H1 (cell line): ENCODE measurements at regions not wholly inside any gene's neighbourhood (a gene's known extent, or its start where the extent isn't known, plus 50 kb on each side); places are given as distances from the start of the nearest gene placed in this dataset.

Experiments used
- CTCF ChIA-PET: fragments of 300-600 bp; sonication (Branson Sonifier 250); formaldehyde crosslinking; loops from one replicate; lab custom pipeline; 2021; ENCODE audit not compliant: partially characterized antibody; lab: Charles Lee
- POLR2A ChIA-PET: fragments of 300-600 bp; sonication (Branson Sonifier 250); formaldehyde crosslinking; loops from one replicate; lab custom pipeline; 2021; ENCODE audit warnings: inconsistent platforms; ENCODE audit not compliant: partially characterized antibody; lab: Charles Lee
- DNase-seq, 2 experiments: peaks; one replicate each; pipeline versions ENCODE4 v3.0.0 to v3.0.0-alpha.2; 2010 to 2022; ENCODE audit warnings: low spot score in 2 of 2, low read depth in 1 of 2, mixed read lengths in 1 of 2
- FAIRE-seq: peaks from 2 replicates; lab custom pipeline; 2011; peaks lifted over from hg19 to GRCh38; lab: Jason Lieb, UNC
- H2AFZ ChIP-seq: 2 replicates; pipeline ENCODE4 v1.8.1; 2012; ENCODE audit warnings: low read length, inconsistent platforms
- H2AK5ac ChIP-seq: 2 replicates; pipeline ENCODE4 v1.6.1; 2013; ENCODE audit warnings: low read depth, low read length
- H2BK120ac ChIP-seq: replicated peaks from 2 replicates; pipeline ENCODE3; 2013; ENCODE audit warnings: low read depth, low read length, inconsistent platforms
- H2BK12ac ChIP-seq: 2 replicates; pipeline ENCODE4 v1.6.1; 2013; ENCODE audit warnings: low read depth, low read length
- H2BK15ac ChIP-seq: 2 replicates; pipeline ENCODE4 v1.6.1; 2013; ENCODE audit warnings: low read length
- H2BK20ac ChIP-seq: 2 replicates; pipeline ENCODE4 v1.6.1; 2013; ENCODE audit warnings: low read length
- H2BK5ac ChIP-seq: 2 replicates; pipeline ENCODE4 v1.6.1; 2013; ENCODE audit warnings: low read depth, low read length
- H3K14ac ChIP-seq: 2 replicates; pipeline ENCODE4 v1.6.1; 2013; ENCODE audit warnings: inconsistent platforms; ENCODE audit not compliant: insufficient read length
- H3K18ac ChIP-seq: 2 replicates; pipeline ENCODE4 v1.6.1; 2013; ENCODE audit warnings: low read length; ENCODE audit errors: extremely low read depth
- H3K23ac ChIP-seq: 2 replicates; pipeline ENCODE4 v1.6.1; 2013; ENCODE audit warnings: inconsistent platforms; ENCODE audit not compliant: insufficient read length
- H3K23me2 ChIP-seq: 2 replicates; pipeline ENCODE4 v1.6.1; 2013; ENCODE audit warnings: low read depth, low read length
- H3K27ac ChIP-seq: 2 replicates; pipeline ENCODE4 v1.6.1; 2011; ENCODE audit warnings: low read depth, low read length, inconsistent platforms
- H3K27me3 ChIP-seq, 4 experiments: replicated peaks in 1 of 4; 1 replicate in 1 of 4; 2 replicates in 3 of 4; pipeline versions ENCODE4 v1.6.1 to v1.8.1; 2011 to 2013; ENCODE audit warnings: low read length in 3 of 4, mild to moderate bottlenecking in 3 of 4, inconsistent platforms in 2 of 4, mixed read lengths in 2 of 4, moderate library complexity in 1 of 4; ENCODE audit not compliant: control insufficient read depth in 3 of 4, insufficient read depth in 3 of 4; ENCODE audit errors: extremely low read depth in 1 of 4
- H3K36me3 ChIP-seq, 4 experiments: 2 replicates each; pipeline versions ENCODE4 v1.6.1 to v1.8.1; 2011 to 2013; ENCODE audit warnings: mild to moderate bottlenecking in 4 of 4, low read length in 3 of 4, moderate library complexity in 2 of 4, control low read depth in 1 of 4, inconsistent platforms in 1 of 4; ENCODE audit not compliant: insufficient read depth in 4 of 4, control insufficient read depth in 2 of 4
- H3K4ac ChIP-seq: replicated peaks from 2 replicates; pipeline ENCODE3; 2013; ENCODE audit warnings: low read length, low read depth, mixed read lengths, inconsistent platforms; ENCODE audit not compliant: insufficient read length
- H3K4me1 ChIP-seq, 4 experiments: replicated peaks in 1 of 4; 1 replicate in 1 of 4; 2 replicates in 3 of 4; pipeline versions ENCODE4 v1.6.1 to v1.8.1; 2011 to 2013; ENCODE audit warnings: low read length in 3 of 4, inconsistent platforms in 2 of 4, mixed read lengths in 1 of 4; ENCODE audit not compliant: insufficient read depth in 4 of 4, control insufficient read depth in 3 of 4
- H3K4me2 ChIP-seq, 2 experiments: 2 replicates each; pipeline versions ENCODE4 v1.6.1 to v1.8.1; 2011 to 2013; ENCODE audit warnings: low read depth in 2 of 2, low read length in 2 of 2, control low read depth in 1 of 2, inconsistent platforms in 1 of 2, mild to moderate bottlenecking in 1 of 2; ENCODE audit not compliant: insufficient read depth in 1 of 2
- H3K4me3 ChIP-seq, 4 experiments: fragments of 200-600, 300-600 bp in 1 of 4; sonication (generic), shearing (Covaris generic), sonication (Bioruptor Twin) in 1 of 4; 2 replicates each; pipeline versions ENCODE4 v1.5.1 to v1.8.1; 2011 to 2016; ENCODE audit warnings: low read length in 4 of 4, low read depth in 3 of 4, control low read depth in 2 of 4, inconsistent platforms in 2 of 4, mild to moderate bottlenecking in 2 of 4, mixed read lengths in 1 of 4, moderate library complexity in 1 of 4; ENCODE audit not compliant: insufficient read depth in 2 of 4; ENCODE audit errors: extremely low read depth in 1 of 4
- H3K56ac ChIP-seq: replicated peaks from 2 replicates; pipeline ENCODE3; 2013; ENCODE audit warnings: low read depth, mild to moderate bottlenecking, mixed read lengths, low read length, inconsistent platforms; ENCODE audit not compliant: insufficient read length
- H3K79me1 ChIP-seq: 2 replicates; pipeline ENCODE4 v1.6.1; 2013; ENCODE audit warnings: low read depth, low read length, control low read depth
- H3K79me2 ChIP-seq, 2 experiments: 2 replicates each; pipeline versions ENCODE4 v1.6.1 to v1.8.1; 2012 to 2013; ENCODE audit warnings: low read length in 2 of 2, mild to moderate bottlenecking in 2 of 2, inconsistent platforms in 1 of 2; ENCODE audit not compliant: insufficient read depth in 2 of 2, control insufficient read depth in 1 of 2
- H3K9ac ChIP-seq, 4 experiments: replicated peaks in 1 of 4; 1 replicate in 1 of 4; 2 replicates in 3 of 4; pipeline versions ENCODE4 v1.6.1 to v1.8.1; 2011 to 2013; ENCODE audit warnings: low read depth in 3 of 4, low read length in 3 of 4, control low read depth in 2 of 4, mild to moderate bottlenecking in 2 of 4, moderate library complexity in 2 of 4, inconsistent platforms in 1 of 4; ENCODE audit errors: extremely low read depth in 1 of 4
- H3K9me3 ChIP-seq, 2 experiments: 2 replicates each; pipeline versions ENCODE4 v1.6.1 to v1.8.1; 2012 to 2013; ENCODE audit warnings: mild to moderate bottlenecking in 2 of 2, moderate library complexity in 2 of 2, control low read depth in 1 of 2, inconsistent platforms in 1 of 2, low read depth in 1 of 2, low read length in 1 of 2, mixed read lengths in 1 of 2; ENCODE audit not compliant: insufficient read depth in 2 of 2
- H4K20me1 ChIP-seq, 2 experiments: replicated peaks in 1 of 2; 2 replicates each; pipeline versions ENCODE3 to v1.8.1; 2011 to 2013; ENCODE audit warnings: inconsistent platforms in 2 of 2, low read length in 2 of 2, mild to moderate bottlenecking in 1 of 2; ENCODE audit not compliant: insufficient read depth in 2 of 2, control insufficient read depth in 1 of 2
- H4K5ac ChIP-seq: 2 replicates; pipeline ENCODE4 v1.6.1; 2013; ENCODE audit warnings: low read length, low read depth, mixed read lengths, inconsistent platforms; ENCODE audit not compliant: insufficient read length
- H4K8ac ChIP-seq: 2 replicates; pipeline ENCODE4 v1.8.0; 2013; ENCODE audit warnings: mild to moderate bottlenecking, moderate library complexity, low read length, inconsistent platforms; ENCODE audit not compliant: insufficient read depth; ENCODE audit errors: extremely low read depth
- H4K91ac ChIP-seq: replicated peaks from 2 replicates; pipeline ENCODE3; 2013; ENCODE audit warnings: low read length, mixed read lengths, inconsistent platforms; ENCODE audit not compliant: insufficient read length
- ATF3 ChIP-seq: IDR thresholded peaks from 2 replicates; pipeline ENCODE4 v1.6.1; 2011; ENCODE audit warnings: low read depth, mild to moderate bottlenecking, low read length; ENCODE audit not compliant: insufficient read depth
- BCL11A ChIP-seq, 2 experiments: IDR thresholded peaks; one replicate each; pipeline ENCODE4 v1.6.1; 2011; ENCODE audit warnings: low read depth in 2 of 2, low read length in 2 of 2, mild to moderate bottlenecking in 2 of 2
- BRCA1 ChIP-seq: IDR thresholded peaks from 2 replicates; pipeline ENCODE4 v1.6.1; 2012; ENCODE audit warnings: low read depth, low read length, improper control_type of control experiment
- CREB1 ChIP-seq: IDR thresholded peaks from 2 replicates; pipeline ENCODE4 v1.6.1; 2012; ENCODE audit warnings: inconsistent platforms
- EGR1 ChIP-seq: IDR thresholded peaks from 2 replicates; pipeline ENCODE4 v1.6.1; 2011; ENCODE audit warnings: low read depth, low read length, borderline replicate concordance
- HDAC2 ChIP-seq, 2 experiments: fragments of 300-600 bp in 1 of 2; sonication (generic) in 1 of 2; IDR thresholded peaks; 2 replicates each; pipeline ENCODE4 v1.6.1; 2011 to 2012; ENCODE audit warnings: low read depth in 2 of 2, low read length in 2 of 2, mild to moderate bottlenecking in 2 of 2, moderate library complexity in 2 of 2, borderline replicate concordance in 1 of 2, inconsistent platforms in 1 of 2
- PHF8 ChIP-seq: fragments of 200-600 bp; sonication (generic); conservative IDR thresholded peaks from 2 replicates; pipeline ENCODE4 v1.7.1; 2012; ENCODE audit warnings: low read depth, mild to moderate bottlenecking, inconsistent platforms, low read length, moderate library complexity
- RXRA ChIP-seq: IDR thresholded peaks from 2 replicates; pipeline ENCODE4 v1.6.1; 2011; ENCODE audit warnings: low read depth, mild to moderate bottlenecking, low read length, moderate library complexity; ENCODE audit not compliant: insufficient read depth
- SAP30 ChIP-seq: fragments of 300-600 bp; sonication (generic); IDR thresholded peaks from 2 replicates; pipeline ENCODE4 v1.7.1; 2012; ENCODE audit warnings: low read length, moderate library complexity, mild to moderate bottlenecking, inconsistent platforms; ENCODE audit not compliant: insufficient read depth, insufficient replicate concordance
- SIX5 ChIP-seq: IDR thresholded peaks from 2 replicates; pipeline ENCODE4 v1.6.1; 2011; ENCODE audit warnings: mild to moderate bottlenecking, low read depth, low read length
- TCF12 ChIP-seq: IDR thresholded peaks from 2 replicates; pipeline ENCODE4 v1.6.1; 2011; ENCODE audit warnings: low read depth, mild to moderate bottlenecking, low read length
- USF2 ChIP-seq: IDR thresholded peaks from 2 replicates; pipeline ENCODE4 v1.6.1; 2011; ENCODE audit warnings: low read length, improper control_type of control experiment
- WGBS, 2 experiments: shearing (Covaris generic) in 1 of 2; methylation state at CpG; one replicate each; pipeline versions ENCODE4 v1.1.6 to v1.1.7; 2013 to 2015; ENCODE audit warnings: low lambda C conversion rate in 2 of 2, mixed read lengths in 2 of 2, inconsistent platforms in 1 of 2, low coverage in 1 of 2, missing lambda C conversion rate in 1 of 2; ENCODE audit not compliant: insufficient replicate concordance in 2 of 2, insufficient coverage in 1 of 2, insufficient read length in 1 of 2; ENCODE audit errors: extremely low coverage in 1 of 2, missing lambda C conversion rate in 1 of 2; 5-methylcytosine and 5-hydroxymethylcytosine counted together

GRCh38 chr11:121793291-121793690, 322.7 kb downstream of the BLID start:
- H2BK5ac ChIP-seq: no peak overlapping the region
- no peak overlapping the region for H3K27ac ChIP-seq
- H3K56ac ChIP-seq: no peak overlapping the region
- no peak overlapping the region for H3K4me3 ChIP-seq
- no peak overlapping the region for H3K18ac ChIP-seq
- H4K5ac ChIP-seq: no peak overlapping the region
- no peaks in the 10 kb centered on the region for H3K23me2 ChIP-seq
- H2AK5ac ChIP-seq: no peak overlapping the region
- POLR2A ChIA-PET: interaction anchor here (0.6 to 1.2 kb wide), 2 partner anchors 51 to 114 kb away, joined by 3 to 4 read pairs; no protein-coding TSS in a partner anchor
- H2BK120ac ChIP-seq: no peak overlapping the region
- H4K8ac ChIP-seq: no peak overlapping the region
- TF ChIP-seq SAP30 (no peak), TCF12 (no peak), SIX5 (no peak), HDAC2 (IDR thresholded peaks at IDR 0.05; ENCODE audit: borderline replicate concordance in 1 of 2, low read depth in 2 of 2, low read length in 2 of 2) (no peak), CREB1 (no peak), RXRA (no peak), BRCA1 (no peak), PHF8 (no peak), EGR1 (no peak), BCL11A (IDR thresholded peaks at IDR 0.05; ENCODE audit: low read depth in 2 of 2, low read length in 2 of 2) (no peak), USF2 (no peak), ATF3 (no peak)
- no peak overlapping the region for H4K91ac ChIP-seq
- no peak overlapping the region for H3K4ac ChIP-seq
- no peak overlapping the region for H3K23ac ChIP-seq
- no peak overlapping the region for H2BK12ac ChIP-seq
- H3K14ac ChIP-seq: no peak overlapping the region
- no peak for DNase-seq
- no peaks in the 10 kb centered on the region; a peak in 1 of 7 replicates for H3K27me3 ChIP-seq
- 93% methylated on average over 4 of the region's 4 CpGs; no CpG with 5 or more reads in 1 of the 2 experiments for WGBS, 2 experiments
- no peaks in the 10 kb centered on the region; a peak in 1 of 8 replicates for H3K36me3 ChIP-seq
- H3K9me3 ChIP-seq: peaks cover 0 to 3% of the 10 kb centered on the region in 2 experiments; a peak in 1 of 4 replicates
- no peaks in the 10 kb centered on the region for H3K79me2 ChIP-seq
- H3K4me1 ChIP-seq: 0 out of 7 replicates have a peak, but pooled peaks cover 0 to 3% (median 0%) of the 10 kb centered on the region in 4 experiments
- H2BK20ac ChIP-seq: no peak overlapping the region
- CTCF ChIA-PET: no interaction called here
- H3K9ac ChIP-seq: no peak overlapping the region
- no peak for FAIRE-seq
- H2BK15ac ChIP-seq: no peak overlapping the region
- no peaks in the 10 kb centered on the region for H3K79me1 ChIP-seq
- no peak overlapping the region for H3K4me2 ChIP-seq
- no peaks in the 10 kb centered on the region for H4K20me1 ChIP-seq
- no peak overlapping the region for H2AFZ ChIP-seq
